ENCODE measurements at regions not wholly inside any gene's neighbourhood (a gene's known extent, or its start where the extent isn't known, plus 50 kb on each side); places are given as distances from the start of the nearest gene placed in this dataset.

DNA sequence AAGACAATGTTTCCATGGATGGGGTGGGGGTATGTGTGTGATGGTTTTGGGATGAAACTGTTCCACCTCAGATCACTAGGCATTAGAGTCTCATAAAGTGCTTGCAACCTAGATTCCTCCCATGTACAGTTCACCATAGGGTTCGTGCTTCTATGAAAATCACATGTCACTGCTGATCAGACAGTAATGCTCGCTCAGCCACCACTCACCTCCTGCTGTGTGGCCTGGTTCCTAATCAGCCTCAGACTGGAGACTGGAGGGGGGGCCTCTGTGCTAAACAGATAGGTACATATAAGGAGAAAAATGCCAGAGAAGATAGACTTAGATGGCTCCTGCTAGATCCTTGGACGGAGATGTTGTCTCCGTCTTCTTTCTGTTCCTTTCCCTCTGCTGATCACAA is 1296.9 kb upstream of the SEL1L start:
- TF ChIP-seq SUZ12 (IDR thresholded peaks at IDR 0.05) (no peak), L3MBTL2 (conservative IDR thresholded peaks at IDR 0.05) (no peak), NFRKB (IDR thresholded peaks at IDR 0.05) (no peak), FOXA1 (IDR thresholded peaks at IDR 0.05) (no peak), BHLHE40 (IDR thresholded peaks at IDR 0.05; ENCODE audit: borderline replicate concordance) (no peak), CTBP1 (IDR thresholded peaks at IDR 0.05; ENCODE audit: borderline replicate concordance) (no peak), LEF1 (IDR thresholded peaks at IDR 0.05; ENCODE audit: borderline replicate concordance) (no peak), ELF4 (IDR thresholded peaks at IDR 0.05) (no peak), TARDBP (IDR thresholded peaks at IDR 0.05) (no peak), HDGF (IDR thresholded peaks at IDR 0.05; ENCODE audit: borderline replicate concordance) (no peak), FOXM1 (IDR thresholded peaks at IDR 0.05; ENCODE audit: borderline replicate concordance) (no peak), ZNF384 (IDR thresholded peaks at IDR 0.05) (no peak), FOXK2 (IDR thresholded peaks at IDR 0.05) (no peak), ARNT (IDR thresholded peaks at IDR 0.05) (no peak), SP1 (IDR thresholded peaks at IDR 0.05) (no peak)
- TF ChIP-seq, protein P1, sequence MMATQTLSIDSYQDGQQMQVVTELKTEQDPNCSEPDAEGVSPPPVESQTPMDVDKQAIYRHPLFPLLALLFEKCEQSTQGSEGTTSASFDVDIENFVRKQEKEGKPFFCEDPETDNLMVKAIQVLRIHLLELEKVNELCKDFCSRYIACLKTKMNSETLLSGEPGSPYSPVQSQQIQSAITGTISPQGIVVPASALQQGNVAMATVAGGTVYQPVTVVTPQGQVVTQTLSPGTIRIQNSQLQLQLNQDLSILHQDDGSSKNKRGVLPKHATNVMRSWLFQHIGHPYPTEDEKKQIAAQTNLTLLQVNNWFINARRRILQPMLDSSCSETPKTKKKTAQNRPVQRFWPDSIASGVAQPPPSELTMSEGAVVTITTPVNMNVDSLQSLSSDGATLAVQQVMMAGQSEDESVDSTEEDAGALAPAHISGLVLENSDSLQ (IDR thresholded peaks at IDR 0.05) = no peak
- CTCF ChIA-PET = no interaction called here
- no peak for DNase-seq (ENCODE audit: extremely low spot score)
- POLR2A ChIA-PET = no interaction called here

DNA sequence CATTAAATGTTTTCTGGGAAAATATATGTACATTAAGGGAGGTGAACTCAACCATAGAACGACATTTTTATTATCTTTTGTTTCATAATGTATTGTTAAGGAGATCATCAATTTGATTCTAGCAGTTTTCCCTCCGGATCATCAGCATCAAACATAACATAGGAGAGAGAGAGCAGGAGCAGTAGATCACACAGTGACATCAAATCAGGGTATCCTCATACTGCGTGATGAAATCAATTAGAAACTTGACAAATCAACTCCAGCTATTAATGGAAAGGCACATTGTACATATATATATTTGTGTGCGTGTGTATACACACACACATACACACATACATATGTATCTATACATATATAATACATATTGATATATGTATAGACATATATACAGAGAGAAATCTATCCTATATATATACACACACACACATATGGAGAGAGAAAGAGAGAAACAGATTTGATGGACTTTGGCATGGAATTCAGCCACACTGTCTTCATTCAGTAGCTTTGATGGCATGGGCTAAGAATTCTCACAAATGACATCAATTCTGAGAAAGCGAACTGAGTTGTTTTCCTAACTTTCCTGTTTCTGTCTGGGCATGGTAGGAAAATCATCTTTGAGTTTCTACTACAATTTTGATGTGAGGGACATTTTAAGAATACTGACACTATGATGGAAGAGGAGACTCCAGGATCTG is 1302.8 kb upstream of the SEL1L start:
- TF ChIP-seq FOXM1 (IDR thresholded peaks at IDR 0.05; ENCODE audit: borderline replicate concordance) (no peak), FOXK2 (IDR thresholded peaks at IDR 0.05) (no peak), LEF1 (IDR thresholded peaks at IDR 0.05; ENCODE audit: borderline replicate concordance) (no peak), ZNF384 (IDR thresholded peaks at IDR 0.05) (no peak), SUZ12 (IDR thresholded peaks at IDR 0.05) (no peak), HDGF (IDR thresholded peaks at IDR 0.05; ENCODE audit: borderline replicate concordance) (no peak), ARNT (IDR thresholded peaks at IDR 0.05) (no peak), TARDBP (IDR thresholded peaks at IDR 0.05) (no peak), FOXA1 (IDR thresholded peaks at IDR 0.05) (no peak), BHLHE40 (IDR thresholded peaks at IDR 0.05; ENCODE audit: borderline replicate concordance) (no peak), CTBP1 (IDR thresholded peaks at IDR 0.05; ENCODE audit: borderline replicate concordance) (no peak), NFRKB (IDR thresholded peaks at IDR 0.05) (no peak), L3MBTL2 (conservative IDR thresholded peaks at IDR 0.05) (no peak)
- TF ChIP-seq, protein P1 (IDR thresholded peaks at IDR 0.05) = no peak
- DNase-seq (ENCODE audit: extremely low spot score) = no peak
- ChIA-PET CTCF (no interaction called here), POLR2A (no interaction called here)

DNA sequence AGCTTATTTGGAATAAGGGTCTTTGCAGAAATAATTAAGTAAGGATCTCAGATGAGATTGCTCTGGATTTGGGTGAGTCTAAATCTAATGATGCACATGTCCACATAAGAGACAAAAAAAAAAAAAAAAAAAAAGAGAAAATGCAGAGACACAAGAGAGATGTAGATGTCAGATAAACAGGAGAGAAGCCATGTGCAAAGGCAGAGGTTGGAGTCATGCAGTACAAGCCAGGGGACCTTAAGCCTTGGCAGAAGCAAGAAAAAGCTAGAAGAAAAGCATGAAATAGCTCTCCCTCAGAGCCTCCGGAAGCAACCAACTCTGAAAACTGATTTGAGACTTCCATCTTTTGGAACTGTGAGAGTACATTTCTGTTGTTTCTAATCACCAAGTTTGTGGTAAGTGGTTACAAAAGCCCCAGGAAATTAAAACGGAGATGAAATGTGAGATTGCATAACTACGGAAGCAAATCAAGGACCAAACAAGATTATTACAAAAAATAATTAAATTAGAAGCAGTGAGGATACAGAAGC is 1304.0 kb upstream of the SEL1L start:
- no peak for DNase-seq (ENCODE audit: extremely low spot score)
- no peak for TF ChIP-seq SUZ12 (IDR thresholded peaks at IDR 0.05)
- CTCF ChIA-PET = no interaction called here
- POLR2A ChIA-PET = no interaction called here

DNA sequence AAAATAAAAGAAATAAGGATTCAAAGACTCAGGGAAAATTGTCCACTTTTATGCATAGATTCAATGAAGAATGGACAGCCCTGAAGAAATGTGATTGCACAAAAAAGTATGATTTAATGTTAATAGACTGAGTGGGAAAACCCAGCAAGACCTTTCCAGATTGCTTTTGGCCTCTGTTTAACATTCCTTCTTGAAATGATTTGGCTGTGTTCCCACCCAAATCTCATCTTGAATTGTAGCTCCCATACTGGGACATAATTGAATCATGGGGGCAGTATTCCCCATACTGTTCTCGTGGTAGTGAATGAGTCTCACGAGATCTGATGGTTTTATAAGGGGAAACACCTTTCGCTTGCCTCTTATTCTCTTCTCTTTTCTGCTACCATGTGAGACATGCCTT is 1316.9 kb upstream of the SEL1L start:
- CTCF ChIA-PET = no interaction called here
- TF ChIP-seq FOXK2 (IDR thresholded peaks at IDR 0.05) (no peak), L3MBTL2 (conservative IDR thresholded peaks at IDR 0.05) (no peak), ELF4 (IDR thresholded peaks at IDR 0.05) (no peak), HDGF (IDR thresholded peaks at IDR 0.05; ENCODE audit: borderline replicate concordance) (no peak), SP1 (IDR thresholded peaks at IDR 0.05) (no peak), ARNT (IDR thresholded peaks at IDR 0.05) (no peak)
- no peak for DNase-seq (ENCODE audit: extremely low spot score)
- POLR2A ChIA-PET = no interaction called here

DNA sequence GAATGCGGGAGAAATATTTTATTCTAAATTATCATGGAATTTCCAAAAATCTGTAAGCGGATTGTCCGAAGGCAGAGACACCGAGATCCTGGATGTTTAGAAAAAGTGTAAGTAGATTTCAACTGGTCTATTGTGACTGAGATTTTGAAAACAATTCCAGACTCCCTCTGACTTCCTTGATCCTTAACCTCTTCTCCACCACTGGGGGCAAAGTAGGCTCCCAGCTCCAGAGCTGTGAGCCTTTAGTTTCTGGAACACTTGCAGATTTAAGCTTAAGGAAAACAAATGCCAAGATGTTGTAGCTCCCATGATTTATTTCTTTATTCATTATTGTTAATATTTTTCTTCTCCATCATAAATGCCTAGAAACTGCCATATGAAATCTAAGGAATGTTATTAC is 1320.5 kb upstream of the SEL1L start:
- POLR2A ChIA-PET = no interaction called here
- no peak for TF ChIP-seq ZNF384 (IDR thresholded peaks at IDR 0.05)
- no peak for TF ChIP-seq SUZ12 (IDR thresholded peaks at IDR 0.05)
- TF ChIP-seq CTBP1 (IDR thresholded peaks at IDR 0.05; ENCODE audit: borderline replicate concordance) = no peak
- TF ChIP-seq LEF1 (IDR thresholded peaks at IDR 0.05; ENCODE audit: borderline replicate concordance) = no peak
- TF ChIP-seq ELF4 (IDR thresholded peaks at IDR 0.05) = no peak
- no peak for TF ChIP-seq HDGF (IDR thresholded peaks at IDR 0.05; ENCODE audit: borderline replicate concordance)
- no peak for TF ChIP-seq FOXM1 (IDR thresholded peaks at IDR 0.05; ENCODE audit: borderline replicate concordance)
- no peak for TF ChIP-seq FOXA1 (IDR thresholded peaks at IDR 0.05)
- TF ChIP-seq ARNT (IDR thresholded peaks at IDR 0.05) = no peak
- no peak for TF ChIP-seq TARDBP (IDR thresholded peaks at IDR 0.05)
- TF ChIP-seq, protein P1 (IDR thresholded peaks at IDR 0.05) = no peak
- TF ChIP-seq SP1 (IDR thresholded peaks at IDR 0.05) = no peak
- TF ChIP-seq NFRKB (IDR thresholded peaks at IDR 0.05) = no peak
- no peak for TF ChIP-seq BHLHE40 (IDR thresholded peaks at IDR 0.05; ENCODE audit: borderline replicate concordance)
- no peak for TF ChIP-seq L3MBTL2 (conservative IDR thresholded peaks at IDR 0.05)
- CTCF ChIA-PET = no interaction called here
- DNase-seq (ENCODE audit: extremely low spot score) = no peak

DNA sequence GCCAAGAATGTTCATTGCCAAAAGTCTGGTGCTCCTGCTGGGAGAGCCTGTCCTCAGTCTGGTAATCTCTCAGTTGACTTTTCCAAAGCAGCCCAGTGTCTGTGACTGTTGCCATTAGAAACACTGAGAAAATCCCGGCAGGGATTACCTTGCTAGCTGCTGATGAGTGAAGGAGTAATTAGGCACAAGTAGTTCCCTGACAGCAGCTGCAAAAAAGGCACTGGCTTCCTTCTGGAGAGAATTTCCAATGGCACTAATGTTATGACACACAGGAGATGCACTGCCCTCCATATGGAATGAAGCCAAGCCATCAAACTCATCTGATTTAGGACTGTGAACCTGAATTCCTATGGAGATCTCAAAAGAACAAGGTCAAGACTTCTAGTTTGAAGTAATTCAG is 1321.2 kb upstream of the SEL1L start:
- no peak for DNase-seq (ENCODE audit: extremely low spot score)
- no peak for TF ChIP-seq SUZ12 (IDR thresholded peaks at IDR 0.05)
- no peak for TF ChIP-seq FOXA1 (IDR thresholded peaks at IDR 0.05)
- no peak for TF ChIP-seq BHLHE40 (IDR thresholded peaks at IDR 0.05; ENCODE audit: borderline replicate concordance)
- no peak for TF ChIP-seq LEF1 (IDR thresholded peaks at IDR 0.05; ENCODE audit: borderline replicate concordance)
- CTCF ChIA-PET = no interaction called here
- POLR2A ChIA-PET = no interaction called here
